ENCODE measurements at regions not wholly inside any gene's neighbourhood (a gene's known extent, or its start where the extent isn't known, plus 50 kb on each side); places are given as distances from the start of the nearest gene placed in this dataset.

GRCh38 chr2:22347306-22347705 is 1037.7 kb upstream of the KLHL29 start (continued):
- TF ChIP-seq PRDM4 (tag by site-specific recombination; IDR thresholded peaks at IDR 0.05) = no peak
- no peak for TF ChIP-seq ZNF26 (tag by site-specific recombination; IDR thresholded peaks at IDR 0.05)
- no peak for TF ChIP-seq ATF2 (tag by site-specific recombination; IDR thresholded peaks at IDR 0.05; ENCODE audit: low read depth)
- TF ChIP-seq WT1 (tag by site-specific recombination; IDR thresholded peaks at IDR 0.05) = no peak
- no peak for TF ChIP-seq BCL11B (tag by site-specific recombination; IDR thresholded peaks at IDR 0.05; ENCODE audit: low read depth)

- POLR2A ChIA-PET = no interaction called here
Measured at GRCh38 chr2:22350621-22351020, 1034.4 kb upstream of the KLHL29 start.

GRCh38 chr2:22355816-22356433 is 1029.1 kb upstream of the KLHL29 start:
- H3K4me3 ChIP-seq (ENCODE audit: low read depth, low read length) = no peak overlapping the region
- no peak overlapping the region for H3K27ac ChIP-seq (ENCODE audit: extremely low read depth, low read depth, low read length)
- no peaks in the 10 kb centered on the region for H3K4me1 ChIP-seq (ENCODE audit: control insufficient read depth, insufficient read depth, low read length)
- ChIA-PET POLR2A (no interaction called here), CTCF (interaction anchor here (0.5 to 3.6 kb wide), 21 partner anchors 9 to 1809 kb away, joined by 3 to 18 read pairs (median 3); no protein-coding TSS in a partner anchor)
- H3K36me3 ChIP-seq (ENCODE audit: control insufficient read depth in 2 of 2, insufficient read depth in 1 of 2, low read length in 2 of 2) = no peaks in the 10 kb centered on the region
- peak; percentile 17; the same call in 1 of the 2 replicates for TF ChIP-seq ZNF654 (tag by site-specific recombination; IDR thresholded peaks at IDR 0.05; ENCODE audit: low read depth)
- TF ChIP-seq ZNF670 (tag by site-specific recombination; IDR thresholded peaks at IDR 0.05; ENCODE audit: low read depth) = no peak
- TF ChIP-seq SETDB1 (IDR thresholded peaks at IDR 0.05; ENCODE audit: insufficient read length, low read length) = no peak
- TF ChIP-seq OSR2 (tag by site-specific recombination; IDR thresholded peaks at IDR 0.05) = no peak
- no peak for TF ChIP-seq ZNF768 (tag by site-specific recombination; IDR thresholded peaks at IDR 0.05)
- no peak for TF ChIP-seq HOXC10 (CRISPR knock-in tag; IDR thresholded peaks at IDR 0.05)
- TF ChIP-seq CTCF (tag by site-specific recombination; IDR thresholded peaks at IDR 0.05) = peak; percentile 13; the same call in 1 of the 2 replicates
- H3K9me3 ChIP-seq (ENCODE audit: control insufficient read depth, insufficient read depth, low read depth, low read length) = no peaks in the 10 kb centered on the region

More at GRCh38 chr2:22350621-22351020, 1034.4 kb upstream of the KLHL29 start:
- Histone ChIP-seq H3K9me3 (ENCODE audit: control insufficient read depth, insufficient read depth, low read depth, low read length) (no peaks in the 10 kb centered on the region), H3K4me3 (ENCODE audit: low read depth, low read length) (no peak overlapping the region), H3K27ac (ENCODE audit: extremely low read depth, low read depth, low read length) (no peak overlapping the region), H3K36me3 (ENCODE audit: control insufficient read depth in 2 of 2, insufficient read depth in 1 of 2, low read length in 2 of 2) (no peaks in the 10 kb centered on the region), H3K4me1 (ENCODE audit: control insufficient read depth, insufficient read depth, low read length) (no peaks in the 10 kb centered on the region)
- TF ChIP-seq ZNF580 (tag by site-specific recombination; IDR thresholded peaks at IDR 0.05) = no peak
- no peak for TF ChIP-seq ZSCAN16 (tag by site-specific recombination; IDR thresholded peaks at IDR 0.05)
- TF ChIP-seq SCRT2 (tag by site-specific recombination; IDR thresholded peaks at IDR 0.05) = no peak
- no peak for TF ChIP-seq ZNF501 (tag by site-specific recombination; IDR thresholded peaks at IDR 0.05)
- no peak for TF ChIP-seq ZEB2 (tag by site-specific recombination; IDR thresholded peaks at IDR 0.05)
- no peak for TF ChIP-seq ZNF654 (tag by site-specific recombination; IDR thresholded peaks at IDR 0.05; ENCODE audit: low read depth)
- no peak for TF ChIP-seq KLF8 (tag by site-specific recombination; IDR thresholded peaks at IDR 0.05)
- no peak for TF ChIP-seq ZNF280C (tag by site-specific recombination; IDR thresholded peaks at IDR 0.05)
- no peak for TF ChIP-seq ZNF184 (tag by site-specific recombination; IDR thresholded peaks at IDR 0.05)
- CTCF ChIA-PET = no interaction called here

All from HEK293 (cell line).